ENCODE measurements at regions not wholly inside any gene's neighbourhood (a gene's known extent, or its start where the extent isn't known, plus 50 kb on each side); places are given as distances from the start of the nearest gene placed in this dataset.

GRCh38 chr7:130970196-130970595 lies 236.2 kb upstream of the KLF14 start:
- DNase-seq (ENCODE audit: low read depth) = no peak

GRCh38 chr7:130970696-130971095 lies 236.7 kb upstream of the KLF14 start:
- no peak for DNase-seq (ENCODE audit: low read depth)

- peak; percentile 71 for DNase-seq (ENCODE audit: low read depth)
Observed at GRCh38 chr7:130971297-130971696, 237.3 kb upstream of the KLF14 start.

GRCh38 chr7:130972201-130972600 lies 238.2 kb upstream of the KLF14 start:
- no peak for DNase-seq (ENCODE audit: low read depth)

GRCh38 chr7:130973637-130974036 lies 239.6 kb upstream of the KLF14 start:
- no peak for DNase-seq (ENCODE audit: low read depth)

- no peak for DNase-seq (ENCODE audit: low read depth)
Observed at GRCh38 chr7:130974169-130974568, 240.2 kb upstream of the KLF14 start.

GRCh38 chr7:130974794-130975193 lies 240.8 kb upstream of the KLF14 start:
- DNase-seq (ENCODE audit: low read depth) = no peak

GRCh38 chr7:130975731-130976130 lies 241.7 kb upstream of the KLF14 start:
- no peak for DNase-seq (ENCODE audit: low read depth)

- no peak for DNase-seq (ENCODE audit: low read depth)
Observed at GRCh38 chr7:130982160-130982638, 248.2 kb upstream of the KLF14 start.

- no peak for DNase-seq (ENCODE audit: low read depth)
Observed at GRCh38 chr7:130982651-130983050, 248.6 kb upstream of the KLF14 start.

GRCh38 chr7:130985361-130985760 lies 251.4 kb upstream of the KLF14 start:
- no peak for DNase-seq (ENCODE audit: low read depth)

- DNase-seq (ENCODE audit: low read depth) = no peak
Observed at GRCh38 chr7:130986261-130986690, 252.3 kb upstream of the KLF14 start.

GRCh38 chr7:130987092-130987491 lies 253.1 kb upstream of the KLF14 start:
- no peak for DNase-seq (ENCODE audit: low read depth)

GRCh38 chr7:130988443-130988842 lies 254.4 kb upstream of the KLF14 start:
- no peak for DNase-seq (ENCODE audit: low read depth)

- no peak for DNase-seq (ENCODE audit: low read depth)
Observed at GRCh38 chr7:130989101-130989795, 255.2 kb upstream of the KLF14 start.

- DNase-seq (ENCODE audit: low read depth) = no peak
Observed at GRCh38 chr7:130990178-130990832, 256.3 kb upstream of the KLF14 start.

- no peak for DNase-seq (ENCODE audit: low read depth)
Observed at GRCh38 chr7:130993671-130994365, 259.8 kb upstream of the KLF14 start.

- no peak for DNase-seq (ENCODE audit: low read depth)
Observed at GRCh38 chr7:130994378-130995115, 260.5 kb upstream of the KLF14 start.

- no peak for DNase-seq (ENCODE audit: low read depth)
Observed at GRCh38 chr7:130995252-130996081, 261.5 kb upstream of the KLF14 start.

GRCh38 chr7:130996205-130996832 lies 262.3 kb upstream of the KLF14 start:
- no peak for DNase-seq (ENCODE audit: low read depth)

- peak; percentile 42 for DNase-seq (ENCODE audit: low read depth)
Observed at GRCh38 chr7:130996833-130997231, 262.8 kb upstream of the KLF14 start.

All from activated T-cell treated with anti-CD3 and anti-CD28 coated beads for 48 hours (primary cell).